ENCODE measurements at regions not wholly inside any gene's neighbourhood (a gene's known extent, or its start where the extent isn't known, plus 50 kb on each side); places are given as distances from the start of the nearest gene placed in this dataset.
"Not testable (repeated sequence)": the region's sequence is repeated elsewhere in the genome, so short reads cannot be mapped to it uniquely, and the experiment has no call there.

- no peak for DNase-seq
These were observed 483.6 kb upstream of the RGS6 start for GRCh38 chr14:71448431-71449315.

- no peak for DNase-seq
These were observed 482.7 kb upstream of the RGS6 start for GRCh38 chr14:71449316-71450055.

GRCh38 chr14:71451501-71451900 is 480.7 kb upstream of the RGS6 start:
- no peak for DNase-seq

- DNase-seq: no peak
These were observed 479.7 kb upstream of the RGS6 start for GRCh38 chr14:71452539-71452938.

GRCh38 chr14:71452987-71453386 is 479.2 kb upstream of the RGS6 start:
- no peak for DNase-seq

GRCh38 chr14:71454010-71454409 is 478.2 kb upstream of the RGS6 start:
- DNase-seq: no peak

GRCh38 chr14:71454513-71455332 is 477.5 kb upstream of the RGS6 start:
- no peak for DNase-seq

GRCh38 chr14:71460091-71460490 is 472.1 kb upstream of the RGS6 start:
- DNase-seq: no peak

GRCh38 chr14:71461617-71462016 is 470.6 kb upstream of the RGS6 start:
- not testable (repeated sequence) for DNase-seq

GRCh38 chr14:71463807-71464206 is 468.4 kb upstream of the RGS6 start:
- no peak for DNase-seq

- DNase-seq: no peak
These were observed 467.4 kb upstream of the RGS6 start for GRCh38 chr14:71464840-71465239.

- DNase-seq: no peak
These were observed 466.9 kb upstream of the RGS6 start for GRCh38 chr14:71465316-71465715.

- DNase-seq: no peak
These were observed 466.0 kb upstream of the RGS6 start for GRCh38 chr14:71466251-71466650.

- no peak for DNase-seq
These were observed 465.3 kb upstream of the RGS6 start for GRCh38 chr14:71466946-71467345.

- no peak for DNase-seq
These were observed 464.8 kb upstream of the RGS6 start for GRCh38 chr14:71467361-71467811.

GRCh38 chr14:71468701-71469100 is 463.5 kb upstream of the RGS6 start:
- no peak for DNase-seq

- DNase-seq: no peak
These were observed 462.4 kb upstream of the RGS6 start for GRCh38 chr14:71469643-71470335.

GRCh38 chr14:71471634-71472355 is 460.4 kb upstream of the RGS6 start:
- DNase-seq: no peak

GRCh38 chr14:71472356-71473340 is 459.6 kb upstream of the RGS6 start:
- DNase-seq: no peak

GRCh38 chr14:71473843-71474242 is 458.4 kb upstream of the RGS6 start:
- no peak for DNase-seq
